A549 (cell line): ENCODE measurements at regions not wholly inside any gene's neighbourhood (a gene's known extent, or its start where the extent isn't known, plus 50 kb on each side); places are given as distances from the start of the nearest gene placed in this dataset.

Source experiments
- ATAC-seq, 2 experiments: fragments of 200-7000 bp in 1 of 2; fragments of >200 bp in 1 of 2; cut with Nextera tagmentation in 1 of 2; cut with Tn5 transposase in 1 of 2; 3 replicates each; pipeline versions ENCODE4 v1.8.0 to v1.9.1; 2018 to 2020; ENCODE audit warnings: mild to moderate bottlenecking in 1 of 2, moderate library complexity in 1 of 2
- CTCF ChIA-PET: fragments of 300-600 bp; sonication (Branson Sonifier 250); formaldehyde crosslinking; extraction: SDS; loops from one replicate; lab custom pipeline; 2021; ENCODE audit warnings: antibody characterized with exemption, inconsistent platforms; lab: Yijun Ruan, JAX
- POLR2A ChIA-PET: fragments of 350-600 bp; formaldehyde crosslinking; extraction: SDS; loops from one replicate; lab custom pipeline; 2021; ENCODE audit warnings: antibody characterized with exemption, inconsistent platforms; lab: Yijun Ruan, JAX
- DNase-seq, 2 experiments: peaks; one replicate each; pipeline versions ENCODE4 v3.0.0 to v3.0.0-alpha.2; 2011 to 2016; ENCODE audit warnings: low read depth in 1 of 2, low spot score in 1 of 2
- FAIRE-seq: peaks from 2 replicates; lab custom pipeline; 2011; peaks lifted over from hg19 to GRCh38; lab: Jason Lieb, UNC
- H3K27ac ChIP-seq, 2 experiments: fragments of >200 bp; sonication (Bioruptor Twin); formaldehyde crosslinking; 3 replicates each; pipeline ENCODE4 v1.5.1; 2016 to 2017
- H3K4me1 ChIP-seq: fragments of >200 bp; sonication (Bioruptor Twin); formaldehyde crosslinking; 3 replicates; pipeline ENCODE4 v1.6.1; 2016
- H3K4me2 ChIP-seq: fragments of >200 bp; sonication (Bioruptor Twin); formaldehyde crosslinking; 3 replicates; pipeline ENCODE4 v1.6.1; 2016
- H3K4me3 ChIP-seq: fragments of >200 bp; sonication (Bioruptor Twin); formaldehyde crosslinking; 3 replicates; pipeline ENCODE4 v1.5.1; 2016
- H3K9me3 ChIP-seq: fragments of >200 bp; sonication (Bioruptor Twin); formaldehyde crosslinking; 3 replicates; pipeline ENCODE4 v1.6.1; 2016
- CEBPB ChIP-seq, 2 experiments: fragments of >200 bp in 1 of 2; sonication (Bioruptor Twin) in 1 of 2; formaldehyde crosslinking in 1 of 2; IDR thresholded peaks; 2 replicates each; pipeline ENCODE4 v1.6.1; 2012 to 2016
- CHD4 ChIP-seq: fragments of 200-600 bp; sonication (generic); IDR thresholded peaks from 2 replicates; pipeline ENCODE4 v1.6.1; 2016; ENCODE audit warnings: antibody characterized with exemption, mild to moderate bottlenecking, borderline replicate concordance
- EP300 ChIP-seq, 2 experiments: fragments of >200 bp; sonication (Bioruptor Twin); formaldehyde crosslinking; IDR thresholded peaks; 2 replicates in 1 of 2; 3 replicates in 1 of 2; pipeline ENCODE4 v1.6.1; 2016 to 2017
- ESRRA ChIP-seq: fragments of 150-350 bp; IDR thresholded peaks from 2 replicates; pipeline ENCODE4 v1.6.1; 2014; ENCODE audit warnings: mild to moderate bottlenecking, low read length, borderline replicate concordance
- HOXA7 ChIP-seq: fragments of 250-450 bp; sonication (Bioruptor Pico); IDR thresholded peaks from 2 replicates; pipeline ENCODE4 v1.5.0; 2020; ENCODE audit warnings: mild to moderate bottlenecking, moderate library complexity
- JUN ChIP-seq, 2 experiments: fragments of >200 bp; sonication (Bioruptor Twin); formaldehyde crosslinking; IDR thresholded peaks; 2 replicates in 1 of 2; 3 replicates in 1 of 2; pipeline ENCODE4 v1.6.1; 2016 to 2017
- JUNB ChIP-seq: fragments of >200 bp; sonication (Bioruptor Twin); formaldehyde crosslinking; IDR thresholded peaks from 2 replicates; pipeline ENCODE4 v1.6.1; 2016
- MAFK ChIP-seq: fragments of 450-650 bp; IDR thresholded peaks from 2 replicates; pipeline ENCODE4 v1.6.1; 2014; ENCODE audit not compliant: partially characterized antibody
- MAZ ChIP-seq: fragments of 150-350 bp; IDR thresholded peaks from 2 replicates; pipeline ENCODE4 v1.6.1; 2014; ENCODE audit warnings: antibody characterized with exemption, low read depth, low read length, borderline replicate concordance
- MYC ChIP-seq: IDR thresholded peaks from 2 replicates; pipeline ENCODE4 v1.6.1; 2012; ENCODE audit warnings: mild to moderate bottlenecking, inconsistent platforms, low read length, improper control_type of control experiment, borderline replicate concordance
- PHF8 ChIP-seq: fragments of 200-600 bp; sonication (generic); IDR thresholded peaks from 2 replicates; pipeline ENCODE4 v1.6.1; 2016; ENCODE audit warnings: low read depth, mild to moderate bottlenecking, antibody characterized with exemption, moderate library complexity, borderline replicate concordance
- RAD21 ChIP-seq, 2 experiments: fragments of >200 bp in 1 of 2; sonication (Bioruptor Twin) in 1 of 2; formaldehyde crosslinking in 1 of 2; IDR thresholded peaks in 1 of 2; conservative IDR thresholded peaks in 1 of 2; 2 replicates in 1 of 2; 3 replicates in 1 of 2; pipeline ENCODE4 v1.6.1; 2012 to 2018; ENCODE audit warnings: inconsistent platforms in 1 of 2
- RCOR1 ChIP-seq: fragments of 150-350 bp; IDR thresholded peaks from 2 replicates; pipeline ENCODE4 v1.6.1; 2014; ENCODE audit warnings: antibody characterized with exemption, low read length, low read depth
- RNF2 ChIP-seq: fragments of 200-600 bp; sonication (generic); IDR thresholded peaks from 2 replicates; pipeline ENCODE4 v1.6.1; 2016; ENCODE audit warnings: low read depth, mild to moderate bottlenecking, antibody characterized with exemption, moderate library complexity, borderline replicate concordance
- SMC3 ChIP-seq: fragments of >200 bp; sonication (Bioruptor Twin); formaldehyde crosslinking; IDR thresholded peaks from 3 replicates; pipeline ENCODE4 v1.6.1; 2018; ENCODE audit warnings: inconsistent platforms
- SREBF2 ChIP-seq: fragments of 450-650 bp; IDR thresholded peaks from 2 replicates; pipeline ENCODE4 v1.6.1; 2014; ENCODE audit warnings: mild to moderate bottlenecking, moderate library complexity
- ZFP36 ChIP-seq: fragments of 450-650 bp; IDR thresholded peaks from 2 replicates; pipeline ENCODE4 v1.6.1; 2014; ENCODE audit warnings: borderline replicate concordance; ENCODE audit not compliant: partially characterized antibody
- ZNF302 ChIP-seq: fragments of 250-450 bp; sonication (Bioruptor Pico); IDR thresholded peaks from 2 replicates; pipeline ENCODE4 v1.9.0; 2021; ENCODE audit warnings: inconsistent platforms, mild to moderate bottlenecking, moderate library complexity
- ZSCAN20 ChIP-seq: fragments of 250-450 bp; sonication (Bioruptor Pico); IDR thresholded peaks from 2 replicates; pipeline ENCODE4 v1.8.0; 2022; ENCODE audit warnings: mild to moderate bottlenecking, moderate library complexity
- WGBS: methylation state at CpG from one replicate; pipeline ENCODE4 v1.1.6; 2017; ENCODE audit errors: missing lambda C conversion rate; 5-methylcytosine and 5-hydroxymethylcytosine counted together
- TF ChIP-seq, protein P1 (sequence below): fragments of 200-600 bp; sonication (generic); IDR thresholded peaks from 2 replicates; pipeline ENCODE4 v1.6.1; 2016; ENCODE audit warnings: antibody characterized with exemption, mild to moderate bottlenecking, moderate library complexity
- TF ChIP-seq, protein P2 (sequence below): fragments of 450-650 bp; IDR thresholded peaks from 2 replicates; pipeline ENCODE4 v1.6.1; 2014; ENCODE audit warnings: antibody characterized with exemption
- TF ChIP-seq, protein P3 (sequence below): fragments of >200 bp; sonication (Bioruptor Twin); formaldehyde crosslinking; IDR thresholded peaks from 2 replicates; pipeline ENCODE4 v1.6.1; 2016

GRCh38 chr14:89534902-89535685, 118.1 kb upstream of the FOXN3 start (continued):
- TF ChIP-seq SMC3, result no peak
- TF ChIP-seq RCOR1, result no peak
- no peak for TF ChIP-seq CEBPB (IDR thresholded peaks at IDR 0.05)
- TF ChIP-seq RNF2, result no peak
- no peak for TF ChIP-seq EP300 (IDR thresholded peaks at IDR 0.05)

GRCh38 chr14:89533766-89534165, 116.7 kb upstream of the FOXN3 start:
- WGBS, result 48% methylated on average over 4 of the region's 4 CpGs
- no peak for FAIRE-seq
- POLR2A ChIA-PET, result no interaction called here
- Histone ChIP-seq H3K9me3 (no peaks in the 10 kb centered on the region), H3K4me2 (no peak overlapping the region), H3K4me3 (no peak overlapping the region), H3K27ac (no peak overlapping the region), H3K4me1 (no peaks in the 10 kb centered on the region)
- DNase-seq, result no peak
- CTCF ChIA-PET, result interaction anchor here (0.9 kb wide), 1 partner anchor 10 kb away, joined by 3 read pairs; no protein-coding TSS in a partner anchor
- no peak for ATAC-seq
- TF ChIP-seq CEBPB (IDR thresholded peaks at IDR 0.05) (no peak), PHF8 (no peak), RAD21 (conservative IDR thresholded peaks at IDR 0.05 in 1 of 2, IDR thresholded peaks at IDR 0.05 in 1 of 2) (no peak), MAZ (no peak), EP300 (IDR thresholded peaks at IDR 0.05) (no peak), JUNB (no peak), HOXA7 (CRISPR knock-in tag) (no peak), ESRRA (no peak), RNF2 (no peak)
- TF ChIP-seq, protein P1, sequence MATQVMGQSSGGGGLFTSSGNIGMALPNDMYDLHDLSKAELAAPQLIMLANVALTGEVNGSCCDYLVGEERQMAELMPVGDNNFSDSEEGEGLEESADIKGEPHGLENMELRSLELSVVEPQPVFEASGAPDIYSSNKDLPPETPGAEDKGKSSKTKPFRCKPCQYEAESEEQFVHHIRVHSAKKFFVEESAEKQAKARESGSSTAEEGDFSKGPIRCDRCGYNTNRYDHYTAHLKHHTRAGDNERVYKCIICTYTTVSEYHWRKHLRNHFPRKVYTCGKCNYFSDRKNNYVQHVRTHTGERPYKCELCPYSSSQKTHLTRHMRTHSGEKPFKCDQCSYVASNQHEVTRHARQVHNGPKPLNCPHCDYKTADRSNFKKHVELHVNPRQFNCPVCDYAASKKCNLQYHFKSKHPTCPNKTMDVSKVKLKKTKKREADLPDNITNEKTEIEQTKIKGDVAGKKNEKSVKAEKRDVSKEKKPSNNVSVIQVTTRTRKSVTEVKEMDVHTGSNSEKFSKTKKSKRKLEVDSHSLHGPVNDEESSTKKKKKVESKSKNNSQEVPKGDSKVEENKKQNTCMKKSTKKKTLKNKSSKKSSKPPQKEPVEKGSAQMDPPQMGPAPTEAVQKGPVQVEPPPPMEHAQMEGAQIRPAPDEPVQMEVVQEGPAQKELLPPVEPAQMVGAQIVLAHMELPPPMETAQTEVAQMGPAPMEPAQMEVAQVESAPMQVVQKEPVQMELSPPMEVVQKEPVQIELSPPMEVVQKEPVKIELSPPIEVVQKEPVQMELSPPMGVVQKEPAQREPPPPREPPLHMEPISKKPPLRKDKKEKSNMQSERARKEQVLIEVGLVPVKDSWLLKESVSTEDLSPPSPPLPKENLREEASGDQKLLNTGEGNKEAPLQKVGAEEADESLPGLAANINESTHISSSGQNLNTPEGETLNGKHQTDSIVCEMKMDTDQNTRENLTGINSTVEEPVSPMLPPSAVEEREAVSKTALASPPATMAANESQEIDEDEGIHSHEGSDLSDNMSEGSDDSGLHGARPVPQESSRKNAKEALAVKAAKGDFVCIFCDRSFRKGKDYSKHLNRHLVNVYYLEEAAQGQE, result no peak

- TF ChIP-seq ZFP36 (no peak), SREBF2 (no peak), MAFK (no peak), MAZ (no peak), CHD4 (no peak), ZNF302 (CRISPR knock-in tag) (no peak), ZSCAN20 (CRISPR knock-in tag) (no peak), MYC (no peak), JUN (IDR thresholded peaks at IDR 0.05) (no peak), SMC3 (no peak), ESRRA (no peak)
- TF ChIP-seq, protein P2, sequence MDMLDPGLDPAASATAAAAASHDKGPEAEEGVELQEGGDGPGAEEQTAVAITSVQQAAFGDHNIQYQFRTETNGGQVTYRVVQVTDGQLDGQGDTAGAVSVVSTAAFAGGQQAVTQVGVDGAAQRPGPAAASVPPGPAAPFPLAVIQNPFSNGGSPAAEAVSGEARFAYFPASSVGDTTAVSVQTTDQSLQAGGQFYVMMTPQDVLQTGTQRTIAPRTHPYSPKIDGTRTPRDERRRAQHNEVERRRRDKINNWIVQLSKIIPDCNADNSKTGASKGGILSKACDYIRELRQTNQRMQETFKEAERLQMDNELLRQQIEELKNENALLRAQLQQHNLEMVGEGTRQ, result no peak
- TF ChIP-seq, protein P3, sequence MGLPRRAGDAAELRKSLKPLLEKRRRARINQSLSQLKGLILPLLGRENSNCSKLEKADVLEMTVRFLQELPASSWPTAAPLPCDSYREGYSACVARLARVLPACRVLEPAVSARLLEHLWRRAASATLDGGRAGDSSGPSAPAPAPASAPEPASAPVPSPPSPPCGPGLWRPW, result no peak
- TF ChIP-seq, all 56 proteins: peak for 0
- H3K27ac ChIP-seq, result no peak overlapping the region
- H3K4me1 ChIP-seq, result no peaks in the 10 kb centered on the region
- WGBS, result 63% methylated on average over 12 of the region's 12 CpGs
- no peaks in the 10 kb centered on the region for H3K9me3 ChIP-seq
- no peak for ATAC-seq
- DNase-seq, result no peak
- FAIRE-seq, result no peak
- POLR2A ChIA-PET, result no interaction called here
- CTCF ChIA-PET, result interaction anchor here (0.9 kb wide), 1 partner anchor 11 kb away, joined by 3 read pairs; no protein-coding TSS in a partner anchor
- H3K4me2 ChIP-seq, result no peak overlapping the region
- no peak overlapping the region for H3K4me3 ChIP-seq
These were observed 116.1 kb upstream of the FOXN3 start for GRCh38 chr14:89533136-89533535.
